ENCODE measurements at regions not wholly inside any gene's neighbourhood (a gene's known extent, or its start where the extent isn't known, plus 50 kb on each side); places are given as distances from the start of the nearest gene placed in this dataset.

DNA sequence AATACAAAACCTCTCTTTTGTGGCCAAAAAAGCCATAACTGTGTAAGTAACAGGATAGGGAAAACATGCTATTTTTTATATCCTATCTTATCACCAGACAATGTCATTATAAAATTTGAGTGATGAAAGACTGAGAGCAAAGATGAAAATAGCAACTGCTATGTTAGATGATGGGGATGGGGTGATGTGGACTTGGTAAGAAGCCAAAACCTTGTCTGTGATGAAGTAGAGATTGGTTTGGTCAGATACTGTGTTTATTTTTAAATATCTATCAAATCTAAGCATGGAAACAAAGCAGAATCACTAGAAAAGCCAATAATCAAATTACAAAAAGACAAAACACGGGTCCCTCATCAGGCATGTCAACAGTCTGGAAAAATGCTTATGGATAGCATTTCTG, 631.1 kb upstream of the NR5A2 start:
- DNase-seq (ENCODE audit: low read depth in 2 of 3, low spot score in 1 of 3): no peak

DNA sequence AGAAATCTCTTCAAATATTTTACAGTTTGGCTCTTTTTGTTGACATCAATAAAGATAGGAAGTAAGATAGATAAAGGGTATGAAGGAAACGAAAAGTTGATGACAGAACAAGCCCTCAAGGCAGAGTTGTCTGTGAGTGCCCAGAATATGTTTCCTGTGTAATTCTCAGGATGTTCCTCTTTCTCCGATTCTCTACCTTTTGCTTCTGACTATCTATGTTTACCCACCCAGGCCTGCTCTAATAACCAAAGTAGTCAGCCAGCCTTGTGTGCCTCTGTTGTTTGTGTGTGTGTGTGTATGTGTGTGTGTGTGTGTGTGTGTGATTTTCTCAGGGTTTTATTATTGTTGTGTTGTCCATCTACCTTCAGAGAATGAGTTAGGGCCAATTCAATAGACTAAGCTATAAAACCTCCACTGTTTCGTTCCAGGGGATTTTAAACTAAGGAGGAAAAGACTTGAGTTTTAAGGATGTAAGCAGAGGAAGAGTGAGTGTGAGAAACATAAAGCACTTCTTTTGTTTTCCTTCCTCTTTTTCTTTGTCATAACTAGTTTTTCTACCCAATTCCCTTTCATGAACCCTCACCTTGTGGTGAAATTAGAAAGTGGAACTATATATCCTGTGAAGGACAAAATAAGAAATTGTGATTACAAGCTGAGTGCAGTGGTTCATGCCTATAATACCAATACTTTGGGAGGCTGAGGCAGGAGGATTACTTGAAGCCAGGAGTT, 627.4 kb upstream of the NR5A2 start:
- no peak for DNase-seq (ENCODE audit: low read depth in 2 of 3, low spot score in 1 of 3)

DNA sequence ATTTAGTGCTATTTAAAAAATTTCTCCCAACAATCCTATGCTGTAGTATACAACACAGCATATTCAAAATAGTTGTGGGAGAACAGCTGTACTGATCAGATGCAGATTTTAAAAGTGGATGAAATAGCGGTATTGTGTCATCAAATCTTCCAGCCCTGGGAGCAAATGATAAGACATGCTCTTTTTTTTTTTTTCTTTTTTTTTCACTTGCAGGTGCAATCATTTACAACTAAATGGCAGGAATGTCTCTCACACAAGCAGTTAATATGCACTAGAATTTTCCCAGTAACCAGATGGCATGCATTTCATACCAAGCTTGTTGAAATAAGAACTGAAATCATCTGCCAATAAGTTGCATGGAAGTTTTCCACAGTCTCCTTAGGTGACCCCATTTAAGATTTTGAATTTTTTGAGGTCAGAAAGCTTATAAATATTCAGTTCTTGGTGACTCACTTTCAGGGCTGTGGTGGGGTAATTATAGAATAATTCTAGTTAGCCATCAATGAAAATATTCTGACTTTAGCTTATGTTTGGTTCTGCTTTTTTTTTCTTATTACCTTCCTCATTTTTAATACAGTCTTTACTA, 623.9 kb upstream of the NR5A2 start:
- DNase-seq (ENCODE audit: low read depth in 2 of 3, low spot score in 1 of 3): no peak

DNA sequence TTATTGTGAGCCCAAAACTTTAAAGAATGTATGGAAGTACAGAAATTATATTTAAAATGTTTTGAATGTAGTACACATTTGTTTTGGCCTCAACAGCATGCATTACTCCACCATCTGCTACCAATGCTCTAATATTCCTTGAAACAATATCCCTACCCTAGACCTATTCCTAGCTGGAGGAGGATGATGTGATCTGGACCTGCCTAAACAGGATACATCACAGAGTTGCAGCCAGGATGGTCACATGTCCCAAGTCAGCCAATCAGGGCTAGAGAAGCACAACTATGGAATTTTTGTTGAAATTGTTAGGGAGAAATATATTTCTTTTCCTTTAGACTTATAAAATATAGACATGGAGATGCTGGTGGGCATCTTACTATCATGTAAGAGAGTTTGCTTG, 623.3 kb upstream of the NR5A2 start:
- DNase-seq (ENCODE audit: low read depth in 2 of 3, low spot score in 1 of 3): no peak

DNA sequence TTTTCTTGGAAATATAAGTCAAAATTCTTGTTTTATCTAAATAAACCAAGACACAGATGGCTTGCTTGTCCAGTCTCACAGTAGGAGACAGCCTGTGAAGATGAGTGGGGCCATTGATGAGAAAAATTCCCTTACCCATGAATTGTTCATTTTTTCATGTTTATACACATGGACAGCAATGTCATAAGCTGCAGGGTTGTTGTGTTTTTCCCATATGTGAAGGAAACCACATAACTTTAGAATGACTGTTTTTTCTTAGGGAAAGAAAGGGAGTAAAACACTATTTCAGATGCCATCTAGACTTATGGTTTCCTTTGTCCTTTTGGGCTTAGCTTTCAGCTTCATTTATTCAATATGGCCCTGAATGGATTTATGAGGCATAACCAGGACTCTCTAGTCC, 622.5 kb upstream of the NR5A2 start:
- DNase-seq (ENCODE audit: low read depth in 2 of 3, low spot score in 1 of 3): no peak

DNA sequence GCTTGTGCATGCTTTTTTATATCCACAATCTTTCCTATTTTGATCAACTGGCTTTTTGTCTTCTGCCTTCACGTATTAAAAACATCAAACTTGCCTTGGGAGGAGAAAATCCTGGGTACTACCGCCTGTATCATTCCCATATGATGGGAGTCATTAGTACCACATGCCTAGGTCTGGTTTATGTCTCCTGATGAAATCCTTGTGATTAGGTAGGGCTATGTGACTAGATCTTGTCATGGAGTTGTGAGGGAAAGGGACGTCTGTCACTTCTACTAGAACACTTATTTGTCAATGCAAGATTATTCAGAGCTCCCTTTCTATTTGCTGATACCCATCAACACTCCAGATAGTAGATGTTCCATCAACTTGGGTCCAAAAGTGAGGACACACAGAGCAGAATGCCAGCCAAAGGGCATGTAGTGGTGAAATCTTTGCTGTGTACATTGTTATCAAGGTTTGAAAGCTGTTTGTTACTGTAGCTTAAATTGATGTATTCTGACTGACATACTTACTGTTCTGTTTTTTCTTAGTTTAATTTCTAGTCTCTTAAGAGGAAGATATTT, 621.8 kb upstream of the NR5A2 start:
- DNase-seq (ENCODE audit: low read depth in 2 of 3, low spot score in 1 of 3): no peak

DNA sequence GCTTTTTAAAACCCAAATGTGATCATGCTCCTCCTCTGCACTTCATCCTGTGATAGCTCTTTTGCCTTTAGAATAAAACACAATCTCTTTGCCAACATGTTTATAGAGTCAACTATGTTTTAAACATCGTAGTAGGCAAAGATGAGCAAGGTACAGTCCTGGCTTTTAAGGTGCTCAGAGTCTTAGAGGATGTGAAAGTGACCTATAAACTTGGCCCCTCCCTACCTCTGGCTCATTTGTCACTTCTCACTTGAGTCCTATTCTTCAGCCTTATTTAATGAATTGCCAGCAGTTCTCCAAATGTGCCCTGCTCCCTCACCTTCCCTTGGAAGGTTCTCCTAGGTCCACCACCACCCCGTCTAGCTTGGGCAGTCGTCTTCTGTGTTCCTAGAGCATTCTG, 617.0 kb upstream of the NR5A2 start:
- DNase-seq (ENCODE audit: low read depth in 2 of 3, low spot score in 1 of 3): no peak

DNA sequence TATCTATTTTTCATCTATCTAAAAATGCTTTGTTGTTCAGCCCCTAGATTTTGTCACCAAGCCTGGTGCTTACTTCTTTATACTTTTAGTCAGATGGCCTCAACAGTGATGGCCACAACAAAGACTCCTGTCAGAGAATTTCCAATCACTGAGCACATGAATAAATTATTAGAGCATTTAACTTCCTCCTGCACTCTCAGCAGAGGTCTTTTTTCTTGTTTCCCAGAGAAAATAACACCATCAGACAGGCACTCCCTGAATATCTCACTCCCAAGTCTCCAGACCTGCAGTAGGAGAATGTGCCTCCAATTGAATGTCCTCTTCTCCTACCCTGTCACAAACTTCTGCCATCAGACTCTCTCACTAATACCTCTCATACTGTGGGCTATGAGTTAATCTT, 616.0 kb upstream of the NR5A2 start:
- no peak for DNase-seq (ENCODE audit: low read depth in 2 of 3, low spot score in 1 of 3)

DNA sequence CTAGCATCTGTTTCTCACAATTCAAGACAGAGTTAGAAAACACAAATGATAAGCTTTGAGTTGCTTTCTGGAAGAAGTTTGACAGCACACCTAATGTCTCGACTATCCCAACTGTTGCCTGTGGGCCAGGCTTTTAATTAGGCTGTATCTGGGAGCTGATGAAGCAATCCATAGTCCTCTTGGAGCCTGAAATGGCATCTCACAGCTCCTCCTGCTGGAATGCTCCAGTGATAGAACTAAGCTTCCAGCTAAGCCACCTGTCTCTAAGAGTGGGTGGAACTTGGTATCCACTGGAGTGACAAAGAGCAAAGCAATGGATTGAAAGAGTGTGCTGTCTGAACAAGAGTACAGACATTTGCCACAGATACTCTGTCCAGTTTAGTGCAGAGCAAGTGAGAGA, 605.3 kb upstream of the NR5A2 start:
- no peak for DNase-seq (ENCODE audit: low read depth in 2 of 3, low spot score in 1 of 3)

DNA sequence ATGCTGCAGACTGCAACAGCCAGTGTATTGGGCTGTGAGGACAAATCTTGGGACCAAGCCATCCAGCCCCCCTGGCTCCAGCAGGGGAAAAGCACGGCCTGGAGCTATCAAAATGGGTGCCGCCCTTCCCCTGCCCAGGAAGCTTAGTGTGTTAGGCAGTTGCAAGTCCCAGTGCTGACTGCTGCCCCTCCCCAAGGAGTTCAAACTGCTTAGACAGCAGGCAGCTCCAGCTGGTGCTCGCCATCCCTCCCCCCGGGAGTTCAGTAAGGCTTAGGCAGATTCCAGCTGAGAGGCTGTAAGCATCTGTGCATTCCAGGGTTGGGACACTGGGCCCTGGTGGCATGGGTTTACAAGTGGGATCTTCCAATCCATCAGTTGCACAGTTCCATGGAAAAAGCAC, 579.6 kb upstream of the NR5A2 start:
- no peak for DNase-seq (ENCODE audit: low read depth in 2 of 3, low spot score in 1 of 3)

DNA sequence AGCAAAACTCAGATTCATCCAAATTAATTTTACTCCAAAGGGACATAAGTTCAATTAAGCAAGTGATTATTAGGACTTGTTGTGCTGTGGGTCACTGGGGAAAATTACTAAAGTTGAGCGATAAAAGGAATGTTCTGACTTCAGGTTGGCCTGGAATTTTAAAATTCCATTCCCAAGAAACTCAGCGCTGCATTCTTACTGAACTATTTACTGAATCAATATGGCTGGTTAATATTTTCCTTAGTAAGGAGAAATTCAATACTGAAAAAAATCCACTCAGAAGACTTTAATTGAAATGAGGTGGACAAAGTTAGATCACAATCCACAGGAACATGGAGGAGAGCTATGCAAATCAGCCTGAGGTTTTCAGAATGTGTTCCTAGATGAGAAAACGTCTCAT, 578.9 kb upstream of the NR5A2 start:
- no peak for DNase-seq (ENCODE audit: low read depth in 2 of 3, low spot score in 1 of 3)

DNA sequence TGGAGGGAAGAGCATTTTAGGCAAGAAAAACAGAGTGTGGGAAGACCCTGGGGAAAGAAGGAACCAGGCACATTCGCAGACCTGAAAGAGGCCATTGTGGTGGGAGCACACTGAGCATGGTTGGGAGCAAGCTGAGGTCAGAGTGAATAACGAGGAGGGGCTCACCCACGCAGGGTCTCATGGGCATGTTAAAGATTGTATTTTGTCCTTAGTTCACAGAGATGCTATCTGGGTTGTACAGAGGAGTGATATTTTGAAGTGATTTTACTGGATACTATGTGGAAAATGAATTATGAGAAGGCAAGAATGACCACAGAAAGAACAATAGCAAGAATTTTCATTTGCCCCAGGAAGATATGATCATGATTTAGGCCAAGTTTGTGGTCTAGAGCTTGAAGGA, 578.3 kb upstream of the NR5A2 start:
- no peak for DNase-seq (ENCODE audit: low read depth in 2 of 3, low spot score in 1 of 3)

DNA sequence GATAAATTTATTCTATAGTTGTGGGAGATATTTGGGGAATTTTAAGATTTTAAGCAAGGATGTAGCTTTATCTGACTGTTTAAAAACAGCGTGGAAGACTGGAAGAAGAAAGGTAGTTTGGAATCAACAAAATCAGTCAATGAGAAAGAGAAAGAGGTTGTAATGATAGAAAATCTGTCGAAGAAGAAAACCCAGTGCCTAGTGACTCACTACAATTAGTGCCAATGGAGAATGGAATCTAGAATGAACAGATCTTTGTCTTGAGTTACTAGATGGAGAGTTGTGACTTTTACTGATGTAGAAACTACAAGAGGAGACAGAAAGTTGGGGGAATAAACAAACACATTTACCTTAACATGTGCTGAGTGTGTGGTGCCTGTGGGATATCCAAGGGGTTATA, 577.8 kb upstream of the NR5A2 start:
- DNase-seq (ENCODE audit: low read depth in 2 of 3, low spot score in 1 of 3): no peak

DNA sequence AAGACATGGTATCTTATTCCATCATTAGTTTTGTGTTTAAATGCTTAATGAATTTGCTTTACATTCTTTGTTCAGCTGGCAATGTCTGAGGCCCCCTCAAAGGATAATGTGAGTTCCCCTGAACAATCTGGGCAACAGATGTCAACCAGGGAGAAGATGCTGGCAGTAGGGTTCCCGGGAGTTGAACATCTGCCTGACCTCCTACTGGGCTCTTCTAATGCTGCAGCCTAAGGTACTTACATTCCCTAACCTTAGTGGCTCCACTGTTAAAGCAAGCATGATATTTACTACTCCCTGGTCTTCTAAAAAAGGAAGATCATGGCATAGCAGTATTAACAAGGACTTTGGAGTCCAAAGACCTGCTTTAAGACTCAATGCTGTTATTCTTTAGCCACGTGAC, 574.9 kb upstream of the NR5A2 start:
- DNase-seq (ENCODE audit: low read depth in 2 of 3, low spot score in 1 of 3): no peak

DNA sequence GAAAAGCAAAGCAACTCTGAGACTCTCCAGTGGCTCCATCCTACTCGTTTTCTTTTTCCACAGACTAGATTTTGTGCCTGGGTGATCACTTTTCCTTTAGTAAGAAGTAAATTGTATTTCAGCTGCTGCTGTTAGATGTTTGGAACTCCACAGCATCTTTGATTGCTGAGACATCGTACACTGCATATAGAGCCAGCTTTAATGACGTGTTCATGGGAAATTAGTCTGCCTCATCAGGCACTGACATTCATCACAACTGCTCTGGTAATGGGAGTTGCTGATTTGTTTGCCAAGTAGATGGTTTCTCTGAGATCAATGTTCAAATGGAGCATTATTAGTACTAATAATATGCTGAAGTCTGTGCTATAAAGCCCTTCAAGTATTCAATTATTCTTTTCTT, 573.8 kb upstream of the NR5A2 start:
- DNase-seq (ENCODE audit: low read depth in 2 of 3, low spot score in 1 of 3): no peak

DNA sequence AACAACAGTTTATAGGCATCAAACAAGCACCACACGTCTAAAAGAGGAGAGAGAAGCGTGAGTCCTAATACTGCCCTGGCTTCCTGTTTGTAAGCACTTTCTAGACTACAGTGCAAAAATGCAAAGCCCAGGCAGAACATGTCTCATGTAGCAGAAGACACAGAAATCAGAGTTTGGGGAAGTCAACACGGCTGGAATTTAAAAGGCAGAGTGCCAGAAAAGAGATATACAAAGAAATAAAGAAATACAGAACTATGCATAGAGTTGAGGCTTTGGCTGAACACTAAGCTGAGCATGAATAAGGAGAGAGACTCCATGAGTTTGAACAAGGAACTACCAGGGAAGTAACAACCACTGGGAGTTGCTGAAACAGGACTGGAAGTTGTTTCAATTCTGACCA, 566.6 kb upstream of the NR5A2 start:
- DNase-seq (ENCODE audit: low read depth in 2 of 3, low spot score in 1 of 3): no peak

DNA sequence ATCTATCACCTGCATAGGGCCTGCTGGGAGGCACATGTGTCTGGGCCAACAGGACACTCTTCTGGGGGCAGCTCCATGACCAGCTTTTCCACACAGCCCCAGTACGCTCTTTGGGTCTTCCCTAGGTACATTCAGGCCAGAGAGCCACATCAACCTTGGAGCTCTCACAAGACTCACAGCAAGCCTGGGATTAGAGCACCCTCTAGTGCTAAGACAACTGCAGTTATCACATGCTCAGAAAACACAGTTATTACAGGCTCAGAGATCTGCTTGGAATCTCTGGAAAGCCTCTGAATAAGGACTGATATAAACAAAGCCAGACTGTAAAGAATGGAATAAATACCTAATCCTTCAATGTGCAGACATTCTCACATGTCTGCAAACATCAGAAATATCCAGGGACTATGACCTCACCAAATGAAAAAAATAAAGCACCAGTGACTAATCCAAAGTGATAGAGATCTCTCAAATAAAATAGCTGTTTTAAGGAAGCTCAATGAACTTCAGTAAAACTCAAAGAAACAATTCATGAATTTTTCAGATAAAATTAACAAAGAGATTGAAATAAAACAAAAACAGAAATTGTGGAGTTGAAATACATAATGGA, 563.9 kb upstream of the NR5A2 start:
- peak in 1 of 3 donors; percentile 10 for DNase-seq (ENCODE audit: low read depth in 2 of 3, low spot score in 1 of 3)

DNA sequence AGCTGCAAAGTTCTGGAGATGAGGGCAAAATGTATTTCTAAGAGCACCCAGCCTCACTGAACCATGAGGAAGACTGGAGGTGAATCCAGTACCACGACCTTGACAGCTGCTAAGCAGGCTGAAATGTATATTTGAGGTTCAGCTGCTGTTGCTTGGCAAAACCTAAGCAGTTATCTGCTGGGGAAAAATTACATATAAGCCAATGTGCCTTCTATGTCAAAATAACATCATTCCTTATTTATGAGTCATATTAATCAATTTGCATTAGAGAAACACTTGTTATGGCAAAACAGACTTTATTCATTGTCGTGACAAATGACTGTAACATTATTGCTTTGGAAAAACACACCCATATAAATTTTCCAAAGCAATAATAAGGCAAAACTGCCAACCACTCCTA, 560.5 kb upstream of the NR5A2 start:
- no peak for DNase-seq (ENCODE audit: low read depth in 2 of 3, low spot score in 1 of 3)

DNA sequence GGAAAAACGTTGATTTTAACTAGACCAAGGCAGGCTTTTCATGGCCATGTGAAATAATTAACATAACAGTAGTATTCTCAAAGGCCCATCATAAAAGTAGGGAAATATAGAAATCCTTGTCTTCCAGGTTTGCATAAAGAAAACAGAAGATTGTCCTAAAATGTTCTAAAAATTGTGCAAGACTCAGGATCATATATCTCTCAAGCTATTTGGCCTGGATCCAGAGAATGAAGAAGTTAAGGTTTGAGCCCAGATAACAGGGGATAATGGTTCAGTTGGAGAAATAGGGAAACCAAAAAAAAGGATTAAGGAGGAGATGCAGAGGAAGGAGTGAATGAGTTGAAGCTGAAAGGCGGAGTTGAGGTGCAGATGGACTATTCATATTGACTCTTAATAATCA, 555.5 kb upstream of the NR5A2 start:
- no peak for DNase-seq (ENCODE audit: low read depth in 2 of 3, low spot score in 1 of 3)

DNA sequence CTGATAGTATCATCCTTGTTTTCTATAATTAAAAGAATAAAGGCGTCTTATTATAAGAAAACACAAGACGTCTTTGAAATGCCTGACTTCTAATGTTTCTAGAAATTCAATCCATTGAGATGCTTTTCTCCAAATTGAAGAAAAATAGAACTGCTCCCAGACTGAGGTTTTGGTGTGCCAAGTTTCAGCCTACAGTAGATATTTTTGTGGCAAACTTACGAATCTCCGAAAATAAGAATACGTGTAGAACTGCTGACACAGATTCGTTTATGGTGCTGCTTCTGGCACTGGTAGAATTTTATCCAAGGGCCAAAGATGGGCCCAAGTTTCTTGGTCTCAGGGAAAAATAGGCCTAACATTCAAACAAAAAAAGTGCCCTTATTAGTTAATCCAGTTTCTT, 554.5 kb upstream of the NR5A2 start:
- DNase-seq (ENCODE audit: low read depth in 2 of 3, low spot score in 1 of 3): no peak

DNA sequence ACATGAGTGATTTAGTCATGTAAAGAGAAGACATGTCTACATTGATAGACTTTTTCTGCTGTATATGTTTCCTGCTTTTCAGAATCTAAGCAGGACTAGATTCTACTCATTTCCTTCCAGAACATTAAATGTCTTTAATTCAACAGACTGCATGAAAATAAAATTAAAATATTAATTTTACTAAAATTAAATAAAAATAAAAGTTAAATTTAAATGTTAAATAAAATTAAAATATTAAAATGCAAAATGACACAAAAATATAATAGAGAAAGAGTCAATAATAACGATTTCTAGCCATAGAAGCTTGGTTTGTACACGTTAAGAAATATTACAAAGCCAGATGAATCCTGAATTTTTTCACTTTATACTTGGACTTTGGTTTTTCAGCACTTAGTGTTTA, 552.8 kb upstream of the NR5A2 start:
- DNase-seq (ENCODE audit: low read depth in 2 of 3, low spot score in 1 of 3): no peak

DNA sequence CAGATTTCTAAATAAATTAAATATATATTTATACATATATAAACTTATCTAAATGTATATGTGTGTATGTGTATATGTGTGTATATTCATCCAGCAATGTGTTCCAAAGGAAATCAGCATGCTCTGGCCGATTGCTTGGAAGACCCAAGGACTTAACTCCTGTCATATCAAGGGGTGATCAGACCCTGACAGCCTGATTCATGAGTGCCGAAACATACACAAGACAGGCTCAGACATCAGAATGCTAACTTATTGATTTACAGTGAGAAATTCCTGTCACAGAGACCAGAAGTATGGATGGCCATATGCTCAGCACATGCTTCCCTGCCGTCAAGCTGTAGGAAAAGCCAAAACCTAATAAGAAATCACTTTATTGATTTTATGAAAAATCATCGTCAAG, 545.1 kb upstream of the NR5A2 start:
- no peak for DNase-seq (ENCODE audit: low read depth in 2 of 3, low spot score in 1 of 3)

DNA sequence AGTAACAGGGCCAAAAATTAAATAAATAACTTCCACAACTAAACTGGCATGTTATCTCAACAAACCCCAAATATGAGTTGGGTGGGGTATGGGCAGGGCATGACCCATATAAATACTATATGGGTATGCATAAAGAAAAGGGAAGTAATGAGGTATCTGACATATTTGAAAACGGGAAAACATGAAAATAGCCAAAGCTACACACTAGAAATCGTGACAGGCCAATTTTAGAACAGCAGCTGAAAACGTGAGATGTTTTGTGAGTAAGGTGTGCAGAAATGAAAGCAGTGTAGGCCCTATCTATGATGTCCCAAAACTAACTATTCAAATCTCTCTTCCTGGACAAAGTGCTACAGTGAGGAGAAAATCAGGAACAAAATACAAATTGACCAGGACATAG, 537.9 kb upstream of the NR5A2 start:
- no peak for DNase-seq (ENCODE audit: low read depth in 2 of 3, low spot score in 1 of 3)

Data from stimulated activated CD4-positive, alpha-beta T cell treated with anti-CD3 and anti-CD28 coated beads, Interleukin-12 subunit alpha, Interleukin-12 subunit beta, amount 100 ng/mL, for 48 hours (primary cell).